DMS 273 (cell line): ENCODE measurements at regions not wholly inside any gene's neighbourhood (a gene's known extent, or its start where the extent isn't known, plus 50 kb on each side); places are given as distances from the start of the nearest gene placed in this dataset.

Experiments
- DNase-seq: peaks from one replicate; lab custom pipeline; 2025; ENCODE audit not compliant: unreplicated experiment; lab: John Stamatoyannopoulos, UW

DNA sequence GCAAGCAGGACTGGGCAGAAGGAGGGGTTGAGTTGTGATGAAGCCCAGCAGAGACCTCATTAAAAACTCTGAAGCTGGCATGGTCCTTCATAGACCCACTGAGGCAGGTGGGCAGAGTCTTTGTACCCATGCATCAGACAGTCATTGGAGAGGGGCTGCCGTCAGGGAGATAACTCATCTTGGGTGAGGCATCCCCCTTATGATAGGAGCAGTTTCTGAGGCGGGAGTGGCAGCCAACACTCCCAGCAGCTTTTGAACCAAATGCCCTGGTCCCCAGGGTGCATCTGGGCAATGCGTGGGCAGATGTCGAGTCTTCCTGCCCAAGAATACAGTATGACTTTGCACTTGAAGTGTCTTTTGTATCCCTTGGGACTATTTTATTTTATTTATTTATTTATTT is 68.1 kb downstream of the HTR5A start:
- DNase-seq = no peak

DNA sequence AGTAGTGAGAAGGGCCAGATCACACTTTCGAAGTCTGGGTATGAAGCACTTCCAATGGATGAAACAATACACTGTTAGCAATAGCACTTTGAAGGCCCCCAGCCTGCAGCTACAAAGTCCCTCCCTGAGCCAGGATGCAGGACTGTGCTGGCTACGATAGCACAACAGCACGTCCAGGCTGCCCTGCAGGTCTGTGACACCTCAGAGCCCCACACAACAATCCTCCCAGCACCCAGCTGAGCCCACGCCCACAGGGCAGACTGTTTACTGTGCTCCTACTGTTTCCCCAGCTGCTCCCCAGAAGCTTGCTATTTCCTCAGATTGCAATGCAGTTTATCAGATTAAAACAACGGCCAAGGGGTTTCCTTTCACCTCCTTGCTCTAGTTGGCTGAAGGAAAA is 71.4 kb downstream of the HTR5A start:
- DNase-seq = peak; percentile 50

DNA sequence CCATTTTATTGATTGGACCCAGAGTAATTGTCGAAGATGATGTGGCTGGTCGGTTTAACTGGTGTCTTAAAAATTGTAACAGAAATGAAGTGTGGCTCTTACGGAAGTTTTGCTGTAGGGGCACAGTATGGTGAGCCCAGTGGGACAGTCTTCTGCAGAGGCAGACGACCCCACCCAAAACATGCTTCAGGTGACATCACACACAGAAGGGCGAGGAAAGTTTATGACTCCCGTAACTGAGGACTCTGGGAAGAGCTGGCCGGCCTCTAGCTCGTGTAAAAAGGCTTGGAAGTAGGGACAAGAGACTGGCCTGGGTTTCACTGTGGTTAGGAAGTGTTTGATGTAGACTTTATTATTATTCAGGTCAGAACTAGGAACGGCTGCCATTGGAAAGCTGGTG is 73.3 kb downstream of the HTR5A start:
- DNase-seq = no peak

DNA sequence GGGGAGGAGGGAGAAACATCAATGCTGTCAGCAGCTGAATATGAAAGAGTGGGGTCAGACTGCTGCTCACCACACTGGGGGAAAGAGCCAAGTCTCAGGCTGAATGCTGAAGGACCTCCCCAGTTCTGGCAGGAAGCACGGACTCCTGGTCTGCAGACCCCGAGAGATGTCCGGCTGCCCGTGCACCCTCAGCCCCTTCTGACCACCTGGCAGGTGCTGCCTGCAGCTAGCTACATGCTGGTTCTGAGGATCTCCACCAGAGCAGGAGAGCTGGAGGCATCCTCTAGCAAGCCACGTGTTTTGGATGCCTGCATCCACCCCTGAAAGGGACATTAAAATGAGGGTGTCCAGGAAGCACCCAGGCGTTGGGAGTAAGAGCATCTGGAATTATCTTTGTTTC is 74.2 kb downstream of the HTR5A start:
- no peak for DNase-seq

DNA sequence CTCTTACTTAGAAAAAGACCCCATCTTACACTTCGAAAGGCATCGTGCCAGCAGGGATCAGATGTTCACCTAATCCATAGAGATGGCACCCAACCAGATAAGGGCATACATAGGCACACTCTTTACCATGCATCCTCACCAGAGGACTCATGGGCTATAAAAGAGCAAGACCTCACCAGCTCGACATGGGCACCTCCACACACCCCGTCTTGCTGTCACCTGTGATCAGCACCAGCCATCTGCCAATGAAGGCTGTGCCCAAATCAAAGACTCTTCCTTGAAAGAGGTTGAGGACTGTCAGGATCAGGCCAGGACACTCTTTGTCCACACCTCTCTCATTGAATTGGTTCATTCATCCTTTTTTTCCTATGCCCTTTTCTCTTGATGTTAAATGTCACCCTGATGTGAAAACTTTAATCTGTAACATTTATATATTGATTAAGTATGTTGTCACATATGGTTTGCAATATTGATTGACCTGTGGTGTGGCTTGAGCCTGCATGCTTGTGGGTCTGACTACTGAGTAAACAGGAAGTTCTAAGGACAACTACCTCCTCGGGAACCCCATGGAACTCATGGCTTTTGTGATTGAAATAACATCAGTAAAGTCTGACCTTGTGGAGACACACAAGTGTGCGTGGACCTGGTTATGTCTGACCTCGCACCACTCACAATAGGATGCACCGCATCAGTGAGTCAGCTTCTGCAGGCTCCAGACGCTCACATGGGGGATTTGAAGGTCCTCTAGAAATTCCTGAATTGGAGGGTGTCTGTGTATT is 75.5 kb downstream of the HTR5A start:
- DNase-seq = no peak

DNA sequence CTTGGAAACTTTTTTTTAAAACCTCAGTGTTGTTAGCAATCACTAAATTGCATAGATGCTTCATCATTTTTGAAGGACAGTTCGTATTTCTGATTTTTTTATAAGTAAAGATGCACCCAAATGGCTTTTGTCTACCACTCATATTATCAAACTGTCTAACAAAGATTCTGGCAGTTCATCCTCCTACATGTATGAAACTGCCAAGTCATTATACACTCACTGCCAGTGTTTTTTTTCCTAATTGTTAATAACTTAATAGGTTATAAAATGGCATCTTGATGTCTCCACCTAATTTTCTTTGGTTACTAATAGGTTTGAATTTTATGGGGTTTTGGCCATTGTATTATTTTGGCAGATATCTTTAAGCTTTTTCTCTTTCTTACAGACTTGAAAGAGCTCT is 77.0 kb downstream of the HTR5A start:
- DNase-seq = no peak

DNA sequence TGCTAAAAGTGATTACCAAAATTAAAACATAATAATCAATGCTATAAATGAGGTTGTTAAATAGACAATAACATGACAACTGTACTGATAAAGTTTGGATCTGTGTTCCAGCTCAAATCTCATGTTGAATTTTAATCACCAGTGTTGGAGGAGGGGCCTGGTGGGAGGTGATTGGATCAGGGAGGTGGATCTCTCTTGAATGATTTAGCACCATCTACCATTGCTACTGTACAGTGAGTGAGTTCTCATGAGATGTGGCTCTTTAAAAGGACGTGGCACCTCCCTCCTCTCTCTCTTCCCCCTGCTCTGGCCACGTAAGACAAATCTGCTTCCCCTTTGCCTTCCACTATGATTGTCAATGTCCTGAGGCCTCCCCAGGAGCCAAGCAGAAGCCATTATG is 77.5 kb downstream of the HTR5A start:
- DNase-seq = no peak

DNA sequence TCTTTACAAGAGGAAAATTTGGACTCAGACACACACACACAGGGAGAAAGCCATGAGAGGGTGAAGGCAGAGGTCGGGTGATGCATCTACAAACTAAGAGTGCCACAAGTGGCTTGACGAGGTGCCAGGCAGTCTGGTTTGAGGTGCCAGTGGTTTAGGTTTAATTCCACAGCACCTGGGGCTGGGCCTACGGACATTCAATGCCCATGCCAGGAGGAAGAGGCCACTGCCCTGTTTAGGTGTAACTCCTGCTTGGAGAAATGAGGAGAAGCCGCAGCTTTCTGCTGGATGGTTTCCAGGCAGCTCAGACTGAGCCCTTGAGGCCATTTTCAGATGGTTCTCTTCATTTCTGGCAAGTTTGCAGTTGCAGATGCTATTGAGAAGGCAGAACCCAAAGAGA is 83.6 kb downstream of the HTR5A start:
- DNase-seq = no peak

DNA sequence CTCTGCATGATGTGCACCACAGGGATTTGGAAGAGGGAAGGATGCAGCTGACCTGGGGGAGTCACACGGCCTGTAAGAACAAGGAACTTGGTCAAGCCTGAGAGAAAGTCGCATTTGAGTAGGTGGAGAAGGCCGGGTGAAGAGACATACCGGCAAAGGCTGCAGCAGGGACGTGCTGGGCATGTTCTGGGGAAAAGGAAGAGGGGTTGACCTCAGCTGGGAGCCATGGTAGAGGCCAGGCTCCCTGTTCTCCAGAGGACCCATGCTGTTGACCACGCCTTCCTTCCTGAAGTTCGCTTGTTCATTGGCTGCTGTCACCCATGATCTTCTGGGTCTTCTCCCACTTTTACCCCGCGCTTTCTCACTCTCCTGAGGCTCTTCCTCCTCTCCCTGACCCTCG is 84.5 kb downstream of the HTR5A start:
- no peak for DNase-seq

DNA sequence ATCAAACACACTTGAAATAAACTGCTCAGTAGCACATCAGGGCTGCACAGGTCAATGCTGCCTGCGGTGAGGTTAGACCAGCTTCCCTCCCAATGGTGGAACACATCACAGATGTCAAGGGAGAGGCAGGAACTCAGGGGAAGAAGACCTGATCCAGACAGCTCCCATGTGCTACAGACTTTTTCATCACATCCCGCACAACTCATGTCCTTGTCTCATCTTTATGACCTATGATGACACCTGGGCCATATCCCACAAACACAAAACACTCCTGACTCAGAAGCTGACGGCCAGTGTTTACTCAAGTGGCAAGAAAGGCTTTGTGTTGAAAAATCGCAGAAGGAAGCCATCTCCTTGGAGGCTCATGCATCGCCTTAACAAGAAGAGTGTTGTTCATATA is 91.6 kb downstream of the HTR5A start:
- DNase-seq = no peak

DNA sequence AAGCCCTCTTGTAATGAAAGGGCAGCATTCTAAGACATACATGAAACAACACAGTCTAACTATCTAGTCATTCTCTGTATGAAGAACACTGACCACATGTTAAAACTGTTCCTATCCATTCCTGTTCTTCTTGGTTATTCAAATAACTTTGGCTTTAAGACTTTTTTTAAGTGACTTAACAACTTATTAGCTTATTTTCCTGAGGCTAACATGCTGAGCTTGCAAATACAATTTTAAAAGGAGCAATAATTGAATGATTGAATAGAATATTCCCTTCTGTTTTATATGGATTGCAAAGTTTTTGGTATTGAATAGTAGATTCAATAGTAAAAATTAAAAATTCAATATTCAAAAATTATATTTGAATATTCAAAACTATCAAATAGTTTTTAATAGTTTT is 92.3 kb downstream of the HTR5A start:
- no peak for DNase-seq

DNA sequence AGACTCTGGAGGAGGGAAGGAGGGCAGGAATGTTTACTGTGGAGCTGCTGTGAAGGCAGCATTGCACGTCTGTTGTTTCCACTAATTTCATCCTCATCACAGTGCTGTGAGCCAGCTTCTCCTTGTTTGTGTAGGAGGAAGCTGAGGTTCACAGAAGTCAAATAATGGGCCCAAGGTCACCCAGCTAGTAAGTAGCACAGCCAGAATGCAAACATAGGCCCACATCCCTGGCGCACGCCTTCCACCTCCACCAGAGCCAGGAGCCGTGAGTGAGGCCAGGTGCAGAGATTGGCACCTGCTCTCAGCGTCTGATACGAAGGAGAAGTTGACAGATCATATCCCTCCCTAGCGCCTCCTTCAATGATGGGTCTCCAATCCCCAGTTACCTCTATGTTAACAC is 93.6 kb downstream of the HTR5A start:
- DNase-seq = no peak

DNA sequence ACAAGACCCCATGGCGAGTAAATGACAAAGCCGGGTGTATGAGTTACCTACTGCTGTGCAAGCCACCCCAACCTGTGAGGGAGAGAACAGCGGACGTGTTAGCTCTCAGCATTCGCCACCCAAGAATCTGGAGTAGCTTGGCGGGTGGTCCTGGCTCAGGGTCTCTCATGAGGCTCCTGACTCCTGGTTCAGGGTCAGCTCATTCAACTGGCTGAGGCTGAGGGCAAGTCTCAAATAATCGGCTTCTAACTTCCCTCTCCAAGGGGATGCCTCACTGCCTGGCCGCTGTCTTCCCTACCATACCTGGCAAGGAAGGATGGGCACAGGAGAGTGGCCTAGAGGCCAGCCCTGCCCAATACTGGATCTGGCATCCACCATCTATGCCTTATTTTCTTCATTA is 94.2 kb downstream of the HTR5A start:
- no peak for DNase-seq

DNA sequence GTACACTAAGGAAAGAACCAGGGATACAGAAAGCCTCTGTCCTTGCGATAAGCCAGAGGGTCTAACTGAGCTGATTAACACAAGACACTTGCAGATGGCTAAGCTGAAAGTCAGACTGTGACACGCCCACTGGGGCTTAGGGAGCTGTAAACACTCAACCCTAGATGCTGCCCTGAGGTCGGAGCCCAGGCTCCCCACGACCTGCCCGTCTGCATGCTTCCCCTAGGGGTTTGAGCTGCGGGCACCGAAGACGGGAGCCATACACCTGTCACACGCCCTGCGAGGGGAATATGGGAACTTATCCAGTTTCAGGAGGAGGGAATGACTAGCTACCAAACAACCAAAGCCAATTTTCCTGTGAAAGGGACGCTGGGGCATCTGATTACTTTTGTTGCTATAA is 96.0 kb downstream of the HTR5A start:
- peak; percentile 43 for DNase-seq

DNA sequence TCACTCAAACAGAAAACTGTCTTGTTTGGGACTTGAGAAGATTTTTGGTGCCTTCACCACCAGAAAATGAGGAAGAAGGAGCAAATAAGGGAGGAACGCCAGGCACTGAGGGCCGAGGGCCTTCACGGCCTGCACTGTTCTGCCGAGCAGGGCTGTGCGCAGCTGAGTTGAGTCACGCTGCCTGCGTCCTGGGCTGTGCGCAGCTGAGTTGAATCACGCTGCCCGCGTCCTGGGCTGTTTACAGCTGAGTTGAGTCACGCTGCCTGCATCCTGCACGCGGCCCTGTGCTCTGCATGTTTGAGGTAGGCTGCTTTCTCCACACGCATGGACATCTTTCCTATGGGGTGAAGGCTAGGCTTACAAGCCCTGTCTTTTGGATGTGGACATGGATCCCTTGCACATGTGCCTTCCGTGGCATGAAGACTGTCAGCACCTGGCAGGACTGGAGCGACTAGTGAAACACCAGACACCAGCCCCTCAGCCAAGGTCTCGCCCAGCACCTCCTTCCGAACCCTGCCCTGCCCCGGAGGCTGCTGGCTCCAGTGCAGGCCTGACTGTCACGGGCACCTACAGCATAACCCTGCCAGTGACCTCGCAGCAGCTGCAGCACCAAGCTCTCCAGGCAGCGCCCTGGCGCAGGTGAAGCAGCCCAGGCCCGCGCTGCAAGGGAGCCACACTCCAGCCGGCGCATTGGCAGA is 96.7 kb downstream of the HTR5A start:
- DNase-seq = no peak

DNA sequence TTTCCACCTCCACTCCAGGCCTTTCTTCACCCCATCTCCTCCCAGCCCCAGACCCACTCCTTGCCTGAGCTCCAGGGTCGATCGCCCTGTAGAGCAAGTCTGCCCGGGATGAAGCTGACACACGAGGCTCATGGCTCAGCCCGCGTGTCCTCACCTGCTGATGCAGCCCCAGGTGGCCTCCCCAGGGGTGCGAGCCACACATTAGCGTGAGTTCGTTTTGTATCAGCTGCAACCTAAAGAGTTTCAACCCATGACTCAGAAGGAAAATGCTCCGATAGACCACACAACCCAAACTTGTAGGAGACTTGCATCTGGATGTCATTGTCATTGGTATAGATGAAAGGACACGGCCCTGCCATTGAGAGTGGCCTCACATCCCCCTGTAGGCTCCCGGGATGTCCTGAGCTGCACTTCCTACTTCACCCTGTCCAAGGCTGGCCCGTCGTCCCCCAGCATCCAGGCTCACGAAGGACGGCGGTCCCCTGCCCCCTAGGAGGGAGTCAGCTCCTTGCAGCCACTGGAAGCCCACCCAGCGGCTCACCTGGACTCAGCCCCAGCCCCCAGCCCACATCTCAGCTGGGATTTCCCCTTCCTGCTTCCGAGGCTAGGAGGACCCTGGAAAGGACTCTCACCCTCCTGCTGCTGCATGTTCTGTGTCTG is 97.7 kb downstream of the HTR5A start:
- no peak for DNase-seq

DNA sequence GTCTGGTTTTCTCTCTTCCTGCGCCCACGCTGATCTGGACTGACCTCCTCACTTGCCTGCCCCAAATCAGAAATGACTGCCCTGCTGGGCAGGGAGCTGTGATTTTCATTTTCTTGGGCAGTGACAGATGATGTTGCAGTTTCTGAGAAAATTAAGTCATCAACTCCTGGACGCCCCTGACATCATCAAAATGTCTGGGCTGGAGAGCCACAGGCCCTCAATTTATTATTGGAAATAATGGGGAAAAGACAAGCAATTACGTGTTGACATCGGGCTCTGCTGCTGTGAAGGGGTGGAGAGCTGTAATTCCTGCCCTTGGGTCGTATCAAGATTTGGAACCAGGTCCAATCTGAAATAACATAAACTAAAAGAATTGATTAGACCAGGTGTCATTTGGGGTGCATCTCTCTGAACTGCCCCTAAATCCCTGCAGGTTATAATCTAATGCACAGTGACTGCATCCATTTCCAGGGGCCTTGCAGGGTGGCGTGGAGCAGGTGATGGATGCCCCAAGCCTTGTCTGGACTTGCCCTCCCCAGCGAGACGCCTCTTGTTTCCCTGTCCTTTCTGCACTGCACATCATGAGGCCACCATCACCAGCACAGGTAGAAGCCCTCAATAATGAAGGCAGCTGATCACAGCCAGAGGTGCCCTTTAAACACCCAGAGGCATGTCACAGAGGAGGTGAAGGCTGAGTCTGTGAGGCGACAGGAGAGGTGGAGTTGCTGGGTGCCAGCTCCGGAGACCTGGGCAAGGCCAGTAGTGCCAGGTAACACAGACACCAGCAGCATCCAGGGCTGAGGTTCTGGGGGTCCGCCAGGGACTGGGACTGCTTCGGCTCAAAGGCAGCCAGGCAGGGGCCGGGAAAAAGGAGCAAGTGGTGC is 98.7 kb downstream of the HTR5A start:
- DNase-seq = no peak

DNA sequence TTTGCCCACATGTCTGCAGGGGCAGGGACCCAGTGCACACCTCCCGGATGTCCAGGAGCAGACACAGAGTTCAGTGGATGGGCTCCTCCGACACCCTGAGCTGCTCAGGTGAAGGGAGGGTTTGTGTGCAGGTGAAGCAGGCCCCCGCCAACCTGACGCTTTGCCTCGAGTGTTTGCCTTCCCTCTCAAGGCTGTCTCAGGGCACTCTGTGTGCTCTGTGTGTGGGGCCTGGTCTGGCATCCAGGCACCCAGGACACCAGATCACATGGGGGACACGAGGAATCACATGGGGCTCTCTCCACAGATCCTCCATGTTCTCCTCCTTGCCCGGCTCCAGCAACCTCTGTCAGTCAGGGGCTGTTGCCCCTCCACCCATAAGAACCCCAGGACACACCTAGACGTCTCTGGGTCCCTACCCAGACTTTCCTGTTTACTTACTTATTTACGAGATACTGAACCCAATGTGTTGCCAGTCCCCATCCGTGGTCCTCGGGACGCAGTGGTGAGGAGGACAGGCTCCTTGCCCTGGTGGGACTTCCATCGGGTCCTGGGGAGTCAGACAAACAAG is 99.5 kb downstream of the HTR5A start:
- DNase-seq = no peak

DNA sequence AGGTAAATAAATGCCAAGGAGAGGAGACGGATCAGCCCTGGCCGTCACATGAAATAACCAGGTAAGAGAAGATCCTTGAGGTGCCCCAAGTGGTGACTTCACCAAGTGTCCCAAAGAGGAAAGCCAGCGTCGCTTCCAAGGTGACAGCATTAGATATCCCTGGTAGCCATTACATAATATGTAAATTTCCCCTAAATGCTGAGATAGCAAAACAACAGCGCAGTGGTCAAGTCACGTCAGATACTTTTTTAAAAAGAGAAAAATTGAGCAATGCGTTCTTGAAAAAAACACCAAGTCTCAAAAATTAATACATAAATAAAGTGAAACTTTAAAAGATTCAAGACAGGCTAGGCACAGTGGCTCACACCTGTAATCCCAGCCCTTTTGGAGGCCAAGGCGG is 100.2 kb downstream of the HTR5A start:
- DNase-seq = no peak

DNA sequence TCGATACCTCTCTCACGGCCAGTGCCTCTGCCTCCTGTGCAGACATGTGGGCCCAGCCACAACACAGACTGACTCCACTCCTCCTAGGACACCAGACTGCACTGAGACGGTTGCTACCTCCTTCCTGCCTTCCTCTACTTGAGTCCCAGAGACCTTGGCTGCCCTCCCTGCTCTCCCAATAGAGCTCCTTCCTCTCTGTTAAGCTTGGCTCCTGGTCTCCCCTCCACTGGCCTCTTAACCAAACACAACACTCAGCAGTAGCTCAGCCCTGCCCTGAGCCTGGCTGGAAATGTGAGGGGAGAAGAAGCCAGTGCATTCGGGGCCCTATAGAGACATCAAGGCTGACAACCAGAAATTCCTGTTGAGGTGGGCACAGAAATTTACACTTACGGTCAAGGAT is 102.0 kb downstream of the HTR5A start:
- DNase-seq = no peak

DNA sequence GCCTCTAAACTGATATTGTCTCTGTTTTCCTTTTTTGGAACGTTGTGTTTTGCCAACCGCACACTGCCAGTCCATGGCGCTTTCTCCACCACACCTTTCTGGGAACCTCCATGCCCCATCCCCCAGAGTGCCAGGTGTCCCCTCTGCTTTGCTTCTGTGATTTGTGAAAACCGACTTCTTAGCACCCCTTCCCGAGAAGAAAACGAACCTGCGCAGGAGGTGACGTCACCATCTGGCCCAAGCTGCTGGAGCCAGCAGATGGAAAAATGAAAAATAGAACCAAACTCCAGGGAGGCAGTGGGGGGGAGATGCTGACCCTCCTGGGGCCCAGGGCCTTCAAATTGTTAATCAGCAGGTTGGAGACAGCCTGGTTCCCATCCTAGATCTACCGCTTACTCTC is 103.8 kb downstream of the HTR5A start:
- no peak for DNase-seq
